A549 (cell line): ENCODE measurements at regions not wholly inside any gene's neighbourhood (a gene's known extent, or its start where the extent isn't known, plus 50 kb on each side); places are given as distances from the start of the nearest gene placed in this dataset.

Experiments
- ATAC-seq, 2 experiments: fragments of 200-7000 bp in 1 of 2; fragments of >200 bp in 1 of 2; cut with Nextera tagmentation in 1 of 2; cut with Tn5 transposase in 1 of 2; 3 replicates each; pipeline versions ENCODE4 v1.8.0 to v1.9.1; 2018 to 2020; ENCODE audit warnings: mild to moderate bottlenecking in 1 of 2, moderate library complexity in 1 of 2
- CTCF ChIA-PET: fragments of 300-600 bp; sonication (Branson Sonifier 250); formaldehyde crosslinking; extraction: SDS; loops from one replicate; lab custom pipeline; 2021; ENCODE audit warnings: antibody characterized with exemption, inconsistent platforms; lab: Yijun Ruan, JAX
- POLR2A ChIA-PET: fragments of 350-600 bp; formaldehyde crosslinking; extraction: SDS; loops from one replicate; lab custom pipeline; 2021; ENCODE audit warnings: antibody characterized with exemption, inconsistent platforms; lab: Yijun Ruan, JAX
- DNase-seq, 2 experiments: peaks; one replicate each; pipeline versions ENCODE4 v3.0.0 to v3.0.0-alpha.2; 2011 to 2016; ENCODE audit warnings: low read depth in 1 of 2, low spot score in 1 of 2
- FAIRE-seq: peaks from 2 replicates; lab custom pipeline; 2011; peaks lifted over from hg19 to GRCh38; lab: Jason Lieb, UNC
- H3K27ac ChIP-seq, 2 experiments: fragments of >200 bp; sonication (Bioruptor Twin); formaldehyde crosslinking; 3 replicates each; pipeline ENCODE4 v1.5.1; 2016 to 2017
- H3K4me1 ChIP-seq: fragments of >200 bp; sonication (Bioruptor Twin); formaldehyde crosslinking; 3 replicates; pipeline ENCODE4 v1.6.1; 2016
- H3K4me2 ChIP-seq: fragments of >200 bp; sonication (Bioruptor Twin); formaldehyde crosslinking; 3 replicates; pipeline ENCODE4 v1.6.1; 2016
- H3K4me3 ChIP-seq: fragments of >200 bp; sonication (Bioruptor Twin); formaldehyde crosslinking; 3 replicates; pipeline ENCODE4 v1.5.1; 2016
- H3K9me3 ChIP-seq: fragments of >200 bp; sonication (Bioruptor Twin); formaldehyde crosslinking; 3 replicates; pipeline ENCODE4 v1.6.1; 2016
- BCL3 ChIP-seq: fragments of >200 bp; sonication (Bioruptor Twin); formaldehyde crosslinking; IDR thresholded peaks from 3 replicates; pipeline ENCODE4 v1.6.1; 2016
- CBX8 ChIP-seq: fragments of 200-600 bp; sonication (generic); IDR thresholded peaks from 2 replicates; pipeline ENCODE4 v1.6.1; 2016
- CEBPB ChIP-seq, 2 experiments: fragments of >200 bp in 1 of 2; sonication (Bioruptor Twin) in 1 of 2; formaldehyde crosslinking in 1 of 2; IDR thresholded peaks; 2 replicates each; pipeline ENCODE4 v1.6.1; 2012 to 2016
- CHD4 ChIP-seq: fragments of 200-600 bp; sonication (generic); IDR thresholded peaks from 2 replicates; pipeline ENCODE4 v1.6.1; 2016; ENCODE audit warnings: antibody characterized with exemption, mild to moderate bottlenecking, borderline replicate concordance
- EHF ChIP-seq: fragments of 250-450 bp; sonication (Bioruptor Pico); IDR thresholded peaks from 2 replicates; pipeline ENCODE4 v1.5.0; 2020; ENCODE audit warnings: mild to moderate bottlenecking
- EHMT2 ChIP-seq: fragments of 200-600 bp; sonication (generic); IDR thresholded peaks from 2 replicates; pipeline ENCODE4 v1.6.1; 2016; ENCODE audit warnings: antibody characterized with exemption, low read depth, mild to moderate bottlenecking, moderate library complexity
- FOSB ChIP-seq: fragments of 250-450 bp; sonication (Bioruptor Pico); IDR thresholded peaks from 2 replicates; pipeline ENCODE4 v1.5.0; 2020; ENCODE audit warnings: mild to moderate bottlenecking, moderate library complexity
- HES2 ChIP-seq: fragments of >200 bp; sonication (Bioruptor Twin); formaldehyde crosslinking; IDR thresholded peaks from 2 replicates; pipeline ENCODE4 v1.6.1; 2016
- HEYL ChIP-seq: fragments of 250-450 bp; sonication (Bioruptor Pico); IDR thresholded peaks from 2 replicates; pipeline ENCODE4 v1.8.0; 2021; ENCODE audit warnings: mild to moderate bottlenecking, moderate library complexity
- HMGXB4 ChIP-seq: fragments of 250-450 bp; sonication (Bioruptor Pico); IDR thresholded peaks from 2 replicates; pipeline ENCODE4 v1.5.0; 2021; ENCODE audit warnings: mild to moderate bottlenecking, moderate library complexity, borderline replicate concordance
- HOXB5 ChIP-seq: fragments of 250-450 bp; sonication (Bioruptor Pico); IDR thresholded peaks from 2 replicates; pipeline ENCODE4 v1.5.0; 2020; ENCODE audit warnings: mild to moderate bottlenecking, moderate library complexity
- JUNB ChIP-seq: fragments of >200 bp; sonication (Bioruptor Twin); formaldehyde crosslinking; IDR thresholded peaks from 2 replicates; pipeline ENCODE4 v1.6.1; 2016
- KDM5A ChIP-seq: fragments of 200-600 bp; sonication (generic); IDR thresholded peaks from 2 replicates; pipeline ENCODE4 v1.6.1; 2016; ENCODE audit warnings: antibody characterized with exemption, mild to moderate bottlenecking
- MYC ChIP-seq: IDR thresholded peaks from 2 replicates; pipeline ENCODE4 v1.6.1; 2012; ENCODE audit warnings: mild to moderate bottlenecking, inconsistent platforms, low read length, improper control_type of control experiment, borderline replicate concordance
- PBX3 ChIP-seq: IDR thresholded peaks from 2 replicates; pipeline ENCODE4 v1.6.1; 2012
- RARB ChIP-seq: fragments of 250-450 bp; sonication (Bioruptor Pico); IDR thresholded peaks from 2 replicates; pipeline ENCODE4 v1.8.0; 2021; ENCODE audit warnings: mild to moderate bottlenecking, moderate library complexity
- REST ChIP-seq: fragments of 200-600 bp; sonication (generic); IDR thresholded peaks from 2 replicates; pipeline ENCODE4 v1.6.1; 2016; ENCODE audit warnings: antibody characterized with exemption, mild to moderate bottlenecking, moderate library complexity
- RFX5 ChIP-seq: fragments of 450-650 bp; IDR thresholded peaks from 2 replicates; pipeline ENCODE4 v1.7.1; 2014; ENCODE audit warnings: antibody characterized with exemption, mild to moderate bottlenecking, moderate library complexity
- SREBF2 ChIP-seq: fragments of 450-650 bp; IDR thresholded peaks from 2 replicates; pipeline ENCODE4 v1.6.1; 2014; ENCODE audit warnings: mild to moderate bottlenecking, moderate library complexity
- TFCP2L1 ChIP-seq: fragments of 250-450 bp; sonication (Bioruptor Pico); IDR thresholded peaks from 2 replicates; pipeline ENCODE4 v1.5.0; 2021; ENCODE audit warnings: mild to moderate bottlenecking
- USF2 ChIP-seq: fragments of 450-650 bp; IDR thresholded peaks from 2 replicates; pipeline ENCODE4 v1.6.1; 2014; ENCODE audit warnings: antibody characterized with exemption
- ZNF302 ChIP-seq: fragments of 250-450 bp; sonication (Bioruptor Pico); IDR thresholded peaks from 2 replicates; pipeline ENCODE4 v1.9.0; 2021; ENCODE audit warnings: inconsistent platforms, mild to moderate bottlenecking, moderate library complexity
- ZSCAN20 ChIP-seq: fragments of 250-450 bp; sonication (Bioruptor Pico); IDR thresholded peaks from 2 replicates; pipeline ENCODE4 v1.8.0; 2022; ENCODE audit warnings: mild to moderate bottlenecking, moderate library complexity
- WGBS: methylation state at CpG from one replicate; pipeline ENCODE4 v1.1.6; 2017; ENCODE audit errors: missing lambda C conversion rate; 5-methylcytosine and 5-hydroxymethylcytosine counted together

GRCh38 chr2:221002101-221002685 lies 569.9 kb downstream of the EPHA4 start:
- TF ChIP-seq ZSCAN20 (CRISPR knock-in tag) (no peak), HMGXB4 (CRISPR knock-in tag) (no peak), RFX5 (no peak), EHF (CRISPR knock-in tag) (no peak), CEBPB (IDR thresholded peaks at IDR 0.05) (no peak), HES2 (no peak), RARB (CRISPR knock-in tag) (no peak), ZNF302 (CRISPR knock-in tag) (no peak), USF2 (no peak), EHMT2 (no peak), CHD4 (no peak), KDM5A (no peak), SREBF2 (no peak), FOSB (CRISPR knock-in tag) (no peak), HEYL (CRISPR knock-in tag) (no peak), PBX3 (no peak)
- Histone ChIP-seq H3K4me3 (no peak overlapping the region), H3K4me2 (no peak overlapping the region), H3K4me1 (no peaks in the 10 kb centered on the region), H3K9me3 (no peaks in the 10 kb centered on the region), H3K27ac (no peak overlapping the region)
- 2% methylated on average over 1 of the region's 1 CpG for WGBS
- DNase-seq (no peak), ATAC-seq (no peak), FAIRE-seq (no peak)
- POLR2A ChIA-PET: no interaction called here
- CTCF ChIA-PET: no interaction called here

GRCh38 chr2:221005338-221005737 lies 566.8 kb downstream of the EPHA4 start:
- DNase-seq (no peak), FAIRE-seq (no peak), ATAC-seq (no peak)
- ChIA-PET POLR2A (no interaction called here), CTCF (no interaction called here)
- Histone ChIP-seq H3K27ac (no peak overlapping the region), H3K4me2 (no peak overlapping the region), H3K4me1 (no peaks in the 10 kb centered on the region), H3K4me3 (no peak overlapping the region), H3K9me3 (no peaks in the 10 kb centered on the region)
- TF ChIP-seq CBX8: no peak
- TF ChIP-seq RARB (CRISPR knock-in tag): no peak
- no peak for TF ChIP-seq JUNB
- no peak for TF ChIP-seq MYC
- TF ChIP-seq TFCP2L1 (CRISPR knock-in tag): no peak
- no peak for TF ChIP-seq REST
- TF ChIP-seq HOXB5 (CRISPR knock-in tag): no peak
- TF ChIP-seq USF2: no peak
- TF ChIP-seq BCL3: no peak
- 29% methylated on average over 3 of the region's 3 CpGs for WGBS
